ENCODE measurements at regions not wholly inside any gene's neighbourhood (a gene's known extent, or its start where the extent isn't known, plus 50 kb on each side); places are given as distances from the start of the nearest gene placed in this dataset.

- no peaks in the 10 kb centered on the region for H3K9me2 ChIP-seq (ENCODE audit: insufficient read depth)
- no peaks in the 10 kb centered on the region for H3K9me3 ChIP-seq (ENCODE audit: low read depth)
- DNase-seq, result no peak
- H3K27me3 ChIP-seq (replicated peaks; ENCODE audit: insufficient read depth), result 0 out of 2 replicates have a peak, but pooled peaks cover 4% of the 10 kb centered on the region
- TF ChIP-seq EZH2phosphoT487 (IDR thresholded peaks at IDR 0.05; ENCODE audit: insufficient read depth, low read depth) (no peak), EZH2 (IDR thresholded peaks at IDR 0.05; ENCODE audit: insufficient read depth, poor library complexity, severe bottlenecking) (no peak)
- H3K9ac ChIP-seq, result no peak overlapping the region
- 51 to 53% methylated on average over 4 of the region's 4 CpGs for WGBS, 2 experiments (ENCODE audit: low coverage in 1 of 2, low lambda C conversion rate in 2 of 2, missing lambda C conversion rate in 2 of 2)
- H3K4me3 ChIP-seq, result no peak overlapping the region
- in situ Hi-C loops (cut with MboI), result no loop called here
- H3F3A ChIP-seq (ENCODE audit: insufficient read depth), result no peaks in the 10 kb centered on the region
- H3K27ac ChIP-seq, result no peak overlapping the region
- no peaks in the 10 kb centered on the region for H3K79me2 ChIP-seq (ENCODE audit: insufficient read depth)
- no peaks in the 10 kb centered on the region for H3K36me3 ChIP-seq (ENCODE audit: low read depth)
- H2AFZ ChIP-seq, result no peak overlapping the region
- no peak overlapping the region for H3K4me2 ChIP-seq (ENCODE audit: unreplicated experiment)
- no peaks in the 10 kb centered on the region for H4K20me1 ChIP-seq (ENCODE audit: insufficient read depth)
- H3K4me1 ChIP-seq (ENCODE audit: insufficient read depth), result no peaks in the 10 kb centered on the region
Measured at GRCh38 chr2:221981912-221982470, 316.8 kb downstream of the PAX3 start.

- Histone ChIP-seq H3F3A (ENCODE audit: insufficient read depth) (no peaks in the 10 kb centered on the region), H3K36me3 (ENCODE audit: low read depth) (no peaks in the 10 kb centered on the region), H4K20me1 (ENCODE audit: insufficient read depth) (no peaks in the 10 kb centered on the region), H3K4me1 (ENCODE audit: insufficient read depth) (no peaks in the 10 kb centered on the region), H3K9me2 (ENCODE audit: insufficient read depth) (no peaks in the 10 kb centered on the region), H3K9me3 (ENCODE audit: low read depth) (no peaks in the 10 kb centered on the region), H2AFZ (no peak overlapping the region), H3K27me3 (replicated peaks; ENCODE audit: insufficient read depth) (peaks cover 17% of the 10 kb centered on the region; the same call in 1 of the 2 replicates), H3K79me2 (ENCODE audit: insufficient read depth) (no peaks in the 10 kb centered on the region), H3K27ac (no peak overlapping the region), H3K4me2 (ENCODE audit: unreplicated experiment) (no peak overlapping the region), H3K4me3 (no peak overlapping the region), H3K9ac (no peak overlapping the region)
- WGBS, 2 experiments (ENCODE audit: low coverage in 1 of 2, low lambda C conversion rate in 2 of 2, missing lambda C conversion rate in 2 of 2), result 27 to 29% methylated on average over 2 of the region's 2 CpGs
- DNase-seq, result no peak
- in situ Hi-C loops (cut with MboI), result no loop called here
- TF ChIP-seq EZH2 (IDR thresholded peaks at IDR 0.05; ENCODE audit: insufficient read depth, poor library complexity, severe bottlenecking) (no peak), EZH2phosphoT487 (IDR thresholded peaks at IDR 0.05; ENCODE audit: insufficient read depth, low read depth) (no peak)
Measured at GRCh38 chr2:221975151-221975550, 323.6 kb downstream of the PAX3 start.

GRCh38 chr2:221973902-221974301 is 324.9 kb downstream of the PAX3 start:
- Histone ChIP-seq H3K36me3 (ENCODE audit: low read depth) (no peaks in the 10 kb centered on the region), H3K4me2 (ENCODE audit: unreplicated experiment) (no peak overlapping the region), H3K9me2 (ENCODE audit: insufficient read depth) (no peaks in the 10 kb centered on the region), H2AFZ (no peak overlapping the region), H3K27ac (no peak overlapping the region), H3K9me3 (ENCODE audit: low read depth) (no peaks in the 10 kb centered on the region), H4K20me1 (ENCODE audit: insufficient read depth) (no peaks in the 10 kb centered on the region), H3K4me3 (no peak overlapping the region), H3K27me3 (replicated peaks; ENCODE audit: insufficient read depth) (peaks cover 17% of the 10 kb centered on the region; the same call in 1 of the 2 replicates), H3K9ac (no peak overlapping the region), H3K4me1 (ENCODE audit: insufficient read depth) (no peaks in the 10 kb centered on the region), H3K79me2 (ENCODE audit: insufficient read depth) (no peaks in the 10 kb centered on the region), H3F3A (ENCODE audit: insufficient read depth) (no peaks in the 10 kb centered on the region)
- in situ Hi-C loops (cut with MboI), result loop anchor here (25.0 kb wide), 3 partner anchors 387 to 1887 kb away; no protein-coding TSS in a partner anchor
- DNase-seq, result no peak
- TF ChIP-seq EZH2 (IDR thresholded peaks at IDR 0.05; ENCODE audit: insufficient read depth, poor library complexity, severe bottlenecking) (no peak), EZH2phosphoT487 (IDR thresholded peaks at IDR 0.05; ENCODE audit: insufficient read depth, low read depth) (no peak)
- 72 to 78% methylated on average over 2 of the region's 2 CpGs for WGBS, 2 experiments (ENCODE audit: low coverage in 1 of 2, low lambda C conversion rate in 2 of 2, missing lambda C conversion rate in 2 of 2)

GRCh38 chr2:221973502-221973901 is 325.3 kb downstream of the PAX3 start:
- Histone ChIP-seq H3K4me1 (ENCODE audit: insufficient read depth) (no peaks in the 10 kb centered on the region), H3K4me2 (ENCODE audit: unreplicated experiment) (no peak overlapping the region), H3K9me3 (ENCODE audit: low read depth) (no peaks in the 10 kb centered on the region), H3K27me3 (replicated peaks; ENCODE audit: insufficient read depth) (peaks cover 17% of the 10 kb centered on the region; the same call in 1 of the 2 replicates), H2AFZ (no peak overlapping the region), H3K36me3 (ENCODE audit: low read depth) (no peaks in the 10 kb centered on the region), H3K4me3 (no peak overlapping the region), H3K27ac (no peak overlapping the region), H3K79me2 (ENCODE audit: insufficient read depth) (no peaks in the 10 kb centered on the region), H3F3A (ENCODE audit: insufficient read depth) (no peaks in the 10 kb centered on the region), H3K9me2 (ENCODE audit: insufficient read depth) (no peaks in the 10 kb centered on the region), H4K20me1 (ENCODE audit: insufficient read depth) (no peaks in the 10 kb centered on the region), H3K9ac (no peak overlapping the region)
- no peak for DNase-seq
- in situ Hi-C loops (cut with MboI), result loop anchor here (25.0 kb wide), 3 partner anchors 386 to 1886 kb away; no protein-coding TSS in a partner anchor
- WGBS, 2 experiments (ENCODE audit: low coverage in 1 of 2, low lambda C conversion rate in 2 of 2, missing lambda C conversion rate in 2 of 2), result 67 to 68% methylated on average over 3 of the region's 3 CpGs
- TF ChIP-seq EZH2 (IDR thresholded peaks at IDR 0.05; ENCODE audit: insufficient read depth, poor library complexity, severe bottlenecking) (no peak), EZH2phosphoT487 (IDR thresholded peaks at IDR 0.05; ENCODE audit: insufficient read depth, low read depth) (no peak)
